ENCODE measurements at regions not wholly inside any gene's neighbourhood (a gene's known extent, or its start where the extent isn't known, plus 50 kb on each side); places are given as distances from the start of the nearest gene placed in this dataset.

- no peak for DNase-seq (ENCODE audit: low read depth, low spot score)
- H2AFZ ChIP-seq (ENCODE audit: control insufficient read depth, low read depth, low read length): no peak overlapping the region
- no peaks in the 10 kb centered on the region for H3K79me2 ChIP-seq (ENCODE audit: control insufficient read depth, insufficient read depth, low read length)
- H4K20me1 ChIP-seq (ENCODE audit: control insufficient read depth, insufficient read depth): no peaks in the 10 kb centered on the region
- no peak overlapping the region for H3K9ac ChIP-seq (ENCODE audit: control insufficient read depth, insufficient read depth, low read length)
- RAD21 ChIA-PET (ENCODE audit: unreplicated experiment): no interaction called here
- H3K4me1 ChIP-seq (ENCODE audit: control insufficient read depth, insufficient read depth, low read length): no peaks in the 10 kb centered on the region
- ATAC-seq: no peak
- H3K4me2 ChIP-seq (ENCODE audit: control insufficient read depth, insufficient read depth): no peak overlapping the region
- no peak overlapping the region for H3K4me3 ChIP-seq
- SMC1A ChIA-PET (ENCODE audit: uncharacterized antibody, unreplicated experiment): no interaction called here
- no peaks in the 10 kb centered on the region for H3K27me3 ChIP-seq (replicated peaks in 1 of 2; ENCODE audit: control insufficient read depth in 2 of 2, insufficient read depth in 2 of 2, low read length in 1 of 2)
- in situ Hi-C loops (cut with MboI): no loop called here
- POLR2A ChIA-PET: no interaction called here
- intact Hi-C loops (cut with micrococcal nuclease; ENCODE audit: unreplicated experiment): no loop called here
- CTCF ChIA-PET: no interaction called here
- FAIRE-seq: no peak
- no peaks in the 10 kb centered on the region for H3K9me3 ChIP-seq (replicated peaks; ENCODE audit: control insufficient read depth, insufficient read depth, low read length)
- WGBS (ENCODE audit: insufficient coverage, insufficient replicate concordance, low lambda C conversion rate, missing lambda C conversion rate): 0% methylated on average over 2 of the region's 2 CpGs
- H3K27ac ChIP-seq (ENCODE audit: control insufficient read depth, insufficient read depth): no peak overlapping the region
- no TSS peak for BruUV-seq (replicated peaks)
- H3K36me3 ChIP-seq (ENCODE audit: control insufficient read depth in 2 of 2, insufficient read depth in 2 of 2, low read length in 1 of 2): no peaks in the 10 kb centered on the region
- TF ChIP-seq USF2 (IDR thresholded peaks at IDR 0.05; ENCODE audit: borderline replicate concordance, low read depth, low read length) (no peak), TCF12 (IDR thresholded peaks at IDR 0.05; ENCODE audit: low read depth, low read length) (no peak), PKNOX1 (IDR thresholded peaks at IDR 0.05) (no peak), USF1 (IDR thresholded peaks at IDR 0.05; ENCODE audit: borderline replicate concordance, extremely low read length, insufficient read depth, low read depth, low read length) (no peak), MEF2A (IDR thresholded peaks at IDR 0.05; ENCODE audit: insufficient read depth, low read depth, low read length) (no peak), FOS (IDR thresholded peaks at IDR 0.05; ENCODE audit: borderline replicate concordance, extremely low read depth, insufficient read length) (no peak), SIN3A (IDR thresholded peaks at IDR 0.05; ENCODE audit: low read depth, low read length) (no peak), IRF4 (IDR thresholded peaks at IDR 0.05; ENCODE audit: low read depth, low read length) (no peak), NR2C1 (IDR thresholded peaks at IDR 0.05) (no peak), RELA (IDR thresholded peaks at IDR 0.05; ENCODE audit: borderline replicate concordance, partially characterized antibody) (no peak), PAX5 (IDR thresholded peaks at IDR 0.05; ENCODE audit: borderline replicate concordance, low read depth, low read length) (no peak), MYB (IDR thresholded peaks at IDR 0.05; ENCODE audit: borderline replicate concordance, low read depth, low read length) (no peak), RAD51 (IDR thresholded peaks at IDR 0.05) (no peak), ZBTB40 (IDR thresholded peaks at IDR 0.05; ENCODE audit: borderline replicate concordance) (no peak), HDGF (IDR thresholded peaks at IDR 0.05) (no peak)
- TF ChIP-seq, protein P1, sequence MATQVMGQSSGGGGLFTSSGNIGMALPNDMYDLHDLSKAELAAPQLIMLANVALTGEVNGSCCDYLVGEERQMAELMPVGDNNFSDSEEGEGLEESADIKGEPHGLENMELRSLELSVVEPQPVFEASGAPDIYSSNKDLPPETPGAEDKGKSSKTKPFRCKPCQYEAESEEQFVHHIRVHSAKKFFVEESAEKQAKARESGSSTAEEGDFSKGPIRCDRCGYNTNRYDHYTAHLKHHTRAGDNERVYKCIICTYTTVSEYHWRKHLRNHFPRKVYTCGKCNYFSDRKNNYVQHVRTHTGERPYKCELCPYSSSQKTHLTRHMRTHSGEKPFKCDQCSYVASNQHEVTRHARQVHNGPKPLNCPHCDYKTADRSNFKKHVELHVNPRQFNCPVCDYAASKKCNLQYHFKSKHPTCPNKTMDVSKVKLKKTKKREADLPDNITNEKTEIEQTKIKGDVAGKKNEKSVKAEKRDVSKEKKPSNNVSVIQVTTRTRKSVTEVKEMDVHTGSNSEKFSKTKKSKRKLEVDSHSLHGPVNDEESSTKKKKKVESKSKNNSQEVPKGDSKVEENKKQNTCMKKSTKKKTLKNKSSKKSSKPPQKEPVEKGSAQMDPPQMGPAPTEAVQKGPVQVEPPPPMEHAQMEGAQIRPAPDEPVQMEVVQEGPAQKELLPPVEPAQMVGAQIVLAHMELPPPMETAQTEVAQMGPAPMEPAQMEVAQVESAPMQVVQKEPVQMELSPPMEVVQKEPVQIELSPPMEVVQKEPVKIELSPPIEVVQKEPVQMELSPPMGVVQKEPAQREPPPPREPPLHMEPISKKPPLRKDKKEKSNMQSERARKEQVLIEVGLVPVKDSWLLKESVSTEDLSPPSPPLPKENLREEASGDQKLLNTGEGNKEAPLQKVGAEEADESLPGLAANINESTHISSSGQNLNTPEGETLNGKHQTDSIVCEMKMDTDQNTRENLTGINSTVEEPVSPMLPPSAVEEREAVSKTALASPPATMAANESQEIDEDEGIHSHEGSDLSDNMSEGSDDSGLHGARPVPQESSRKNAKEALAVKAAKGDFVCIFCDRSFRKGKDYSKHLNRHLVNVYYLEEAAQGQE (IDR thresholded peaks at IDR 0.05; ENCODE audit: low read depth, low read length): no peak
Observed at GRCh38 chr5:126094991-126095390, 328.2 kb upstream of the GRAMD2B start.

Data from GM12878 (cell line).